ENCODE measurements at regions not wholly inside any gene's neighbourhood (a gene's known extent, or its start where the extent isn't known, plus 50 kb on each side); places are given as distances from the start of the nearest gene placed in this dataset.

DNA sequence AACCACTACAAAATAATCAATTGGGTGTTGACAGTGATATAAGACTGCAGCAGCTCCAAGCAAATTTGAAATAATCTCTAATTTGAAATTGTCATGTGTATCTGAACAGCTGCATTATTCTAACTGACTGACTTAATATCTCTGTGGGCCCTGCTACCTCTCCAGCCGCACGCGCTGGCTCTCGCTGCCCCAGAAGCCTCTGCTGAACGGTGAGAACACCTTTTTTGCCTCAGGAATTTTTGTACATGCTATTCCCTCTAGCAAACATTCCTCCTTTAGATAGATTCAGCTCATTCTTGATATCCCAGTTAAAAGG is 155.9 kb upstream of the MDFIC start:
- DNase-seq (ENCODE audit: low read depth): no peak
- no peak for TF ChIP-seq CTCF (conservative IDR thresholded peaks at IDR 0.05; ENCODE audit: low read depth, low read length)
- no peak overlapping the region for H3K4me3 ChIP-seq (ENCODE audit: low read depth, low read length)

DNA sequence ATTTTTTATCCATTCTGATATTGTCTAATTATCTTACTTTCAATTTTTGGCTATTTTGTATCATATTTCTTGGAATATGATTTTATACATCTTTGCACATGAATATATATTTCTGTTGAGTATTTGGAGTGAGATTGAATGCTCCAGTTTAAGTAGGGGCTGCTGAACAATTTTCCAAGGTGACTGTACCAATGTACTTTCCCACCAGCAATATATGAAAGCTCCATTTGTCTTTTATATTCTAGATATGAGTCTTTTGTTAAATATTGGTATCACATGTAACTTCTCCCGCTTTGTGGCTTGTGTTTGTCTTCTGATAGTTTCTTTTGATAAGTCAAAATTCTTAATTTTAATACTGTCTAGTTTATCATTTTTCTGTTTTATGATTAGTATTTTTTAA is 144.6 kb upstream of the MDFIC start:
- H3K4me3 ChIP-seq (ENCODE audit: low read depth, low read length): no peak overlapping the region
- TF ChIP-seq CTCF (conservative IDR thresholded peaks at IDR 0.05; ENCODE audit: low read depth, low read length): no peak
- DNase-seq (ENCODE audit: low read depth): no peak

DNA sequence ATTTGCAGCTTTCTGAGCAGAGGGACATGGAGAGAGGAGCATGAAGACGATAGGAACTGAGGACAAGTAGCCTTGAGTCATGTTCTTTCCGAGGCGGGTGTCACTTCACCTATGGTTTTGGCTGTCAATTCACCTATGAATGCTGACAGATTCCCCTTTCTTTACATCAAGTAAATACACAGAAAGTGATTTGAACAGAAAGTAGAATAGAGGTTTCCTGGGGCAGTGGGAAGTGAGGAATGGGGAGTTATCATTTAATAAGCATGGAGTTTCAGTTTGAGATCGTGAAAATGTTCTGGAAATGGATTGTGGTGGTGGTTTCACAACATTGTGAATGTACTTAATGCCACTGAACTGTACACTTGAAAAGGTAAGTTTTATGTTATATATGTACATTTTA is 138.4 kb upstream of the MDFIC start:
- no peak overlapping the region for H3K4me3 ChIP-seq (ENCODE audit: low read depth, low read length)
- no peak for TF ChIP-seq CTCF (conservative IDR thresholded peaks at IDR 0.05; ENCODE audit: low read depth, low read length)
- DNase-seq (ENCODE audit: low read depth): no peak

DNA sequence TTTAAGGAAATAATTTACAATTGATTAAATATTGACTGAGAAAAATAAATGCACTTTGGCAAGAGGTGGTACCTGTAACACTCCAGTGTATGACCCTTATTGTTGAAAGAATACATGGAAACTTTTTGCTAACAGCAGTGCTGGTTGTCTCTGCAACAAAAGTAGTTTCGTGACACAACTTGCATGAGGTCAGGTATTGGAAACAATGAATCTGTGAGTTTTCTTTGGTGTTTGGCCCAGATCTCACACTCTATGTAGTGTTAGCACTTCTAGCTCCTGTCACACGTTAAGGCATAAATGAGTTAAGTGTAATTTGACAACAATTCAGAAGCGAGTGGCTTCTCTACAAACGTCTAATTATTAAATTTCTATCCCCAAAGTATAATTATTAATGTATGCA is 137.7 kb upstream of the MDFIC start:
- TF ChIP-seq CTCF (conservative IDR thresholded peaks at IDR 0.05; ENCODE audit: low read depth, low read length): no peak
- no peak overlapping the region for H3K4me3 ChIP-seq (ENCODE audit: low read depth, low read length)
- DNase-seq (ENCODE audit: low read depth): no peak

- DNase-seq (ENCODE audit: low read depth): no peak
- no peak for TF ChIP-seq CTCF (conservative IDR thresholded peaks at IDR 0.05; ENCODE audit: low read depth, low read length)
- H3K4me3 ChIP-seq (ENCODE audit: low read depth, low read length): no peak overlapping the region
Measured at GRCh38 chr7:114784746-114785145, 137.1 kb upstream of the MDFIC start.

DNA sequence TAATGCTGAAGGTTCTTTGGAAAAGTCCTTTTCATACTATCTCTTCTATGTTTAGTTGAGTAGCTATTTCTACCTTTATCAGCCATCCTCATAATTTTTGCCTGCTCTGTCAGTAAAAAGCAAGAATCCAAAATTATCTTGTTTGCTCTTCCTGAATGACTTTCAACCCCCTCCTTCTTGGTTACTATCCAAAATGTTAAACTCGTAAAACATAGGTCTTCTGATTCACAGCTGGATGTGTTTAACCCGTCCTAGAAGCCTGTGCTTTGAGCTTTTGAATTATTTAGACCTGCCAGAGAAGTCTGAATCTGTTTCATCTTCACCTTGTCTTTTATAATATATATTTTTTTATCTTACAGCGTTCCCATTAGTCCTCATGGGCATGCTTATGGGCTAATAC is 136.4 kb upstream of the MDFIC start:
- no peak for TF ChIP-seq CTCF (conservative IDR thresholded peaks at IDR 0.05; ENCODE audit: low read depth, low read length)
- DNase-seq (ENCODE audit: low read depth): no peak
- no peak overlapping the region for H3K4me3 ChIP-seq (ENCODE audit: low read depth, low read length)

- H3K4me3 ChIP-seq (ENCODE audit: low read depth, low read length): no peak overlapping the region
- no peak for TF ChIP-seq CTCF (conservative IDR thresholded peaks at IDR 0.05; ENCODE audit: low read depth, low read length)
- no peak for DNase-seq (ENCODE audit: low read depth)
Measured at GRCh38 chr7:114786455-114786854, 135.4 kb upstream of the MDFIC start.

Data from epithelial cell of proximal tubule (primary cell).